GM19372 (cell line): ENCODE measurements at regions not wholly inside any gene's neighbourhood (a gene's known extent, or its start where the extent isn't known, plus 50 kb on each side); places are given as distances from the start of the nearest gene placed in this dataset.

ENCODE experiments used
- ATAC-seq: cut with Tn5 transposase; IDR thresholded peaks from one replicate; pipeline ENCODE4 v1.9.1; 2021; ENCODE audit warnings: mild to moderate bottlenecking, low read depth, moderate library complexity; ENCODE audit not compliant: unreplicated experiment

GRCh38 chr9:79266986-79267385, 304.8 kb upstream of the TLE4 start:
- no peak for ATAC-seq

- no peak for ATAC-seq
These were observed 303.0 kb upstream of the TLE4 start for GRCh38 chr9:79268806-79269205.

GRCh38 chr9:79273311-79273710, 298.5 kb upstream of the TLE4 start:
- no peak for ATAC-seq

GRCh38 chr9:79279356-79279755, 292.4 kb upstream of the TLE4 start:
- no peak for ATAC-seq

- no peak for ATAC-seq
These were observed 291.1 kb upstream of the TLE4 start for GRCh38 chr9:79280691-79281090.

- no peak for ATAC-seq
These were observed 287.7 kb upstream of the TLE4 start for GRCh38 chr9:79284081-79284480.

GRCh38 chr9:79286992-79287707, 284.6 kb upstream of the TLE4 start:
- no peak for ATAC-seq

GRCh38 chr9:79287708-79288290, 284.0 kb upstream of the TLE4 start:
- no peak for ATAC-seq

GRCh38 chr9:79289856-79290255, 281.9 kb upstream of the TLE4 start:
- no peak for ATAC-seq

- no peak for ATAC-seq
These were observed 279.0 kb upstream of the TLE4 start for GRCh38 chr9:79292731-79293280.

- no peak for ATAC-seq
These were observed 271.7 kb upstream of the TLE4 start for GRCh38 chr9:79300068-79300467.

GRCh38 chr9:79301085-79301484, 270.7 kb upstream of the TLE4 start:
- ATAC-seq, result no peak

GRCh38 chr9:79301551-79302391, 270.0 kb upstream of the TLE4 start:
- no peak for ATAC-seq

- no peak for ATAC-seq
These were observed 269.2 kb upstream of the TLE4 start for GRCh38 chr9:79302569-79302968.

- ATAC-seq, result no peak
These were observed 263.8 kb upstream of the TLE4 start for GRCh38 chr9:79308012-79308411.

GRCh38 chr9:79312686-79313421, 258.9 kb upstream of the TLE4 start:
- no peak for ATAC-seq

GRCh38 chr9:79325501-79325900, 246.3 kb upstream of the TLE4 start:
- ATAC-seq, result no peak

- no peak for ATAC-seq
These were observed 241.9 kb upstream of the TLE4 start for GRCh38 chr9:79329861-79330260.

- no peak for ATAC-seq
These were observed 237.8 kb upstream of the TLE4 start for GRCh38 chr9:79334001-79334400.

- ATAC-seq, result no peak
These were observed 237.1 kb upstream of the TLE4 start for GRCh38 chr9:79334711-79335110.

GRCh38 chr9:79335987-79336386, 235.8 kb upstream of the TLE4 start:
- no peak for ATAC-seq
